ENCODE measurements at regions not wholly inside any gene's neighbourhood (a gene's known extent, or its start where the extent isn't known, plus 50 kb on each side); places are given as distances from the start of the nearest gene placed in this dataset.
A peak's percentile ranks its signal among the peaks of the same experiment; 100 is the strongest.

GRCh38 chr6:22807261-22807660 lies 237.9 kb downstream of the HDGFL1 start:
- Histone ChIP-seq H3K56ac (ENCODE audit: insufficient read length, low read depth, low read length) (no peak overlapping the region), H3K79me1 (ENCODE audit: insufficient read depth, low read depth, low read length, poor library complexity, severe bottlenecking) (no peaks in the 10 kb centered on the region), H2BK20ac (ENCODE audit: low read depth, low read length, poor library complexity, severe bottlenecking) (no peak overlapping the region), H4K8ac (replicated peaks; ENCODE audit: insufficient read length, low read depth, low read length) (no peak overlapping the region), H3K14ac (ENCODE audit: insufficient read depth, low read length) (no peak overlapping the region), H3K4me2 (ENCODE audit: insufficient read depth, insufficient read length, low read length) (no peak overlapping the region), H3T11ph (ENCODE audit: low read length) (no peak overlapping the region), H4K91ac (ENCODE audit: insufficient read length, low read depth, low read length) (no peak overlapping the region), H2AFZ (ENCODE audit: low read length) (no peak overlapping the region), H2BK120ac (ENCODE audit: low read depth, low read length, poor library complexity, severe bottlenecking) (no peak overlapping the region), H3K23me2 (ENCODE audit: insufficient read length, low read depth, low read length, poor library complexity, severe bottlenecking) (no peaks in the 10 kb centered on the region), H3K27ac (ENCODE audit: insufficient read length, low read depth, low read length) (no peak overlapping the region), H3K79me2 (ENCODE audit: insufficient read depth, low read length) (no peaks in the 10 kb centered on the region), H3K4me1 (ENCODE audit: insufficient read depth, low read length) (peaks cover 6% of the 10 kb centered on the region), H2BK15ac (ENCODE audit: low read depth, low read length) (no peak overlapping the region), H4K20me1 (ENCODE audit: control insufficient read depth, insufficient read depth, insufficient read length) (no peaks in the 10 kb centered on the region), H3K9me3 (ENCODE audit: control insufficient read depth, low read depth, low read length) (no peaks in the 10 kb centered on the region), H3K27me3 (ENCODE audit: insufficient read depth, low read length) (no peaks in the 10 kb centered on the region), H3K23ac (ENCODE audit: insufficient read length, low read depth, low read length) (no peak overlapping the region), H4K5ac (ENCODE audit: insufficient read length, low read depth, low read length) (no peak overlapping the region), H2AK5ac (ENCODE audit: insufficient read length, low read length) (no peak overlapping the region), H3K18ac (ENCODE audit: insufficient read length, low read depth, low read length) (no peak overlapping the region), H3K4ac (ENCODE audit: low read depth, low read length) (no peak overlapping the region), H2BK12ac (ENCODE audit: insufficient read length, low read depth, low read length) (no peak overlapping the region), H2BK5ac (ENCODE audit: insufficient read length, low read length) (no peak overlapping the region), H3K9ac (ENCODE audit: extremely low read depth, insufficient read length, low read length) (no peak overlapping the region)
- no peak for TF ChIP-seq CTCF (conservative IDR thresholded peaks at IDR 0.05)
- Mint-ChIP-seq H3K4me1 (peaks cover 24 to 26% of the 10 kb centered on the region in 2 experiments), H3K4me3 (no peak overlapping the region), H3K27me3 (ENCODE audit: low read depth) (no peaks in the 10 kb centered on the region; the same call in 1 of the 2 replicates), H3K9me3 (no peaks in the 10 kb centered on the region), H3K36me3 (ENCODE audit: insufficient read depth in 1 of 3, low read depth in 3 of 3) (no peaks in the 10 kb centered on the region; a peak in 1 of 7 replicates), H3K27ac (peak overlapping the region in 1 of 3 experiments; percentile 41; a peak in 1 of 7 replicates)
- WGBS (ENCODE audit: extremely low coverage, insufficient read length, low lambda C conversion rate) = no CpG with 5 or more reads among the region's 1 CpG
- no peak for DNase-seq
